Osteoblast (primary cell): ENCODE measurements at regions not wholly inside any gene's neighbourhood (a gene's known extent, or its start where the extent isn't known, plus 50 kb on each side); places are given as distances from the start of the nearest gene placed in this dataset.

Experiments used
- DNase-seq: peaks from one replicate; pipeline ENCODE4 v3.0.0; 2011; ENCODE audit warnings: low spot score, mixed read lengths; ENCODE audit not compliant: insufficient read length; ENCODE audit errors: missing footprints
- H2AFZ ChIP-seq: 2 replicates; pipeline ENCODE4 v1.6.0; 2011; ENCODE audit warnings: mild to moderate bottlenecking, low read length
- H3K27ac ChIP-seq: 2 replicates; pipeline ENCODE4 v1.5.1; 2011; ENCODE audit warnings: mild to moderate bottlenecking, low read depth, low read length, moderate library complexity
- H3K27me3 ChIP-seq: 2 replicates; pipeline ENCODE4 v1.6.0; 2012; ENCODE audit warnings: mild to moderate bottlenecking, control low read depth, inconsistent platforms, low read length, moderate library complexity; ENCODE audit not compliant: insufficient read depth
- H3K36me3 ChIP-seq: 2 replicates; pipeline ENCODE4 v1.5.1; 2011; ENCODE audit warnings: mild to moderate bottlenecking, low read length, control low read depth, moderate library complexity; ENCODE audit not compliant: insufficient read depth
- H3K4me1 ChIP-seq: 2 replicates; pipeline ENCODE4 v1.5.1; 2011; ENCODE audit warnings: mild to moderate bottlenecking, low read length, control low read depth, moderate library complexity; ENCODE audit not compliant: insufficient read depth
- H3K4me2 ChIP-seq: 2 replicates; pipeline ENCODE4 v1.6.0; 2011; ENCODE audit warnings: mild to moderate bottlenecking, low read length; ENCODE audit not compliant: insufficient read depth
- H3K4me3 ChIP-seq: fragments of 200-600 bp; sonication (generic); 3 replicates; pipeline ENCODE4 v1.5.1; 2012; ENCODE audit warnings: mild to moderate bottlenecking, low read length, inconsistent platforms; ENCODE audit not compliant: insufficient read depth
- H3K79me2 ChIP-seq: 2 replicates; pipeline ENCODE4 v1.6.0; 2012; ENCODE audit warnings: mild to moderate bottlenecking, low read length, control low read depth, inconsistent platforms; ENCODE audit not compliant: insufficient read depth
- H3K9me3 ChIP-seq: 2 replicates; pipeline ENCODE4 v1.5.1; 2011; ENCODE audit warnings: low read depth, low read length, control low read depth
- H4K20me1 ChIP-seq: 2 replicates; pipeline ENCODE4 v1.6.0; 2012; ENCODE audit warnings: mild to moderate bottlenecking, low read length, control low read depth; ENCODE audit not compliant: insufficient read depth
- CTCF ChIP-seq: IDR thresholded peaks from 2 replicates; pipeline ENCODE4 v1.5.1; 2011; ENCODE audit warnings: mild to moderate bottlenecking, low read depth, low read length, moderate library complexity; ENCODE audit errors: extremely low read depth

GRCh38 chr15:35944945-35945585, 399.1 kb upstream of the DPH6 start:
- H3K4me2 ChIP-seq = no peak overlapping the region
- H4K20me1 ChIP-seq = no peaks in the 10 kb centered on the region
- no peak overlapping the region for H2AFZ ChIP-seq
- no peaks in the 10 kb centered on the region for H3K36me3 ChIP-seq
- H3K4me3 ChIP-seq = no peak overlapping the region
- H3K79me2 ChIP-seq = no peaks in the 10 kb centered on the region
- H3K27ac ChIP-seq = no peak overlapping the region
- no peaks in the 10 kb centered on the region for H3K9me3 ChIP-seq
- no peak for DNase-seq
- no peaks in the 10 kb centered on the region for H3K4me1 ChIP-seq
- no peak for TF ChIP-seq CTCF
- H3K27me3 ChIP-seq = no peaks in the 10 kb centered on the region

GRCh38 chr15:35953424-35953823, 407.5 kb upstream of the DPH6 start:
- H3K4me2 ChIP-seq = no peak overlapping the region
- H3K27me3 ChIP-seq = peaks cover 15% of the 10 kb centered on the region
- DNase-seq = peak; percentile 21
- no peaks in the 10 kb centered on the region for H3K4me1 ChIP-seq
- TF ChIP-seq CTCF = no peak
- no peaks in the 10 kb centered on the region for H3K36me3 ChIP-seq
- no peak overlapping the region for H3K4me3 ChIP-seq
- H4K20me1 ChIP-seq = no peaks in the 10 kb centered on the region
- H3K9me3 ChIP-seq = no peaks in the 10 kb centered on the region
- H3K27ac ChIP-seq = no peak overlapping the region
- H3K79me2 ChIP-seq = no peaks in the 10 kb centered on the region
- no peak overlapping the region for H2AFZ ChIP-seq

GRCh38 chr15:35956056-35956455, 410.1 kb upstream of the DPH6 start:
- Histone ChIP-seq H3K9me3 (no peaks in the 10 kb centered on the region), H3K27ac (no peak overlapping the region), H3K4me3 (no peak overlapping the region), H2AFZ (no peak overlapping the region), H3K36me3 (no peaks in the 10 kb centered on the region), H4K20me1 (no peaks in the 10 kb centered on the region), H3K4me2 (no peak overlapping the region), H3K79me2 (no peaks in the 10 kb centered on the region), H3K4me1 (no peaks in the 10 kb centered on the region), H3K27me3 (peaks cover 15% of the 10 kb centered on the region)
- no peak for DNase-seq
- TF ChIP-seq CTCF = no peak

DNA sequence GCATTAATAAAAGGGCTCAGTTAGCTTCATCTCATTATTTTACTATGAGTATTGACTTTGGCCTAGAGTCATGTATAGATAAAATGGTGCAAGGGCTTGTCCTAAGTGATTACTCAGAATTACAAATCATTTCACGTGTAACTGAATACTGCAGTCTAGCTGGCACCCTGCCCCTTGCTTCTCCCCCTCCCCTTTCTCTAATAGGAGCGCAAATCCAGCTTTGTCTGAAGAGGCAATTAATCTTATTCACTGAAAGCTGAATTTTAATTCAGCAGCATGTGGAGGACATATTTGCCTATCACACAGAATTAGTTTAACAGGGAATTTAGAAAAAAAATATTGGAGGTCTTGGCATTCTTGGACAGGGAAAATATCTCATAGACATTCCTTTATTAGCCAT, 412.1 kb upstream of the DPH6 start:
- Histone ChIP-seq H3K27ac (no peak overlapping the region), H2AFZ (no peak overlapping the region), H3K9me3 (no peaks in the 10 kb centered on the region), H4K20me1 (no peaks in the 10 kb centered on the region), H3K4me2 (no peak overlapping the region), H3K4me1 (no peaks in the 10 kb centered on the region), H3K27me3 (peaks cover 15% of the 10 kb centered on the region), H3K4me3 (no peak overlapping the region), H3K79me2 (no peaks in the 10 kb centered on the region), H3K36me3 (no peaks in the 10 kb centered on the region)
- TF ChIP-seq CTCF = no peak
- no peak for DNase-seq
